Peyer's patch (tissue), 4 donors: ENCODE measurements at regions not wholly inside any gene's neighbourhood (a gene's known extent, or its start where the extent isn't known, plus 50 kb on each side); places are given as distances from the start of the nearest gene placed in this dataset.

ENCODE experiments used
- CTCF ChIP-seq, 6 experiments: fragments of 450-650 bp in 4 of 6; fragments of 200-600 bp in 2 of 6; sonication (generic) in 1 of 6; IDR thresholded peaks; one replicate each; pipeline ENCODE4 v1.5.1; 2017 to 2019; ENCODE audit warnings: antibody characterized with exemption in 6 of 6, mild to moderate bottlenecking in 3 of 6, moderate library complexity in 1 of 6
- POLR2A ChIP-seq, 2 donors: fragments of 450-650 bp; IDR thresholded peaks; one replicate each; pipeline ENCODE4 v1.5.1; 2017; ENCODE audit warnings: antibody characterized with exemption in 2 of 2, mild to moderate bottlenecking in 2 of 2, moderate library complexity in 2 of 2

DNA sequence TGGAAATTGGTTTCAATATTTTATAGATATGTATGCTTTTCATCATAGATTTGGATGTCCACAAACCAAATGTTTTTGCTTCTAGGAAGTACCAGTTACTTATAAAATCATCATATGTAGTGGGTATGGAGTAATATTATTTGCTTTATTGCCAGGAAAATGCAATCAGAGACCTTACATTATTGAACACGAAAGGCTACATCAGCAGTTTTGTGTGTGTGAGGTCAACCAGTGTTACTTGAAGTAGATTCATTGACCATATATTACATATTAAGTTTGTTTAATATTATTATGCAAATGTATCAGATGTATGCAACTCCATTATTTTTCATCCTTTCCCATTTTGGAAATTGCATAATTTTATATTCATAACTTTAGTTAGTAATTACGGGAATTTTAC, 219.1 kb upstream of the MMADHC start:
- no peak for TF ChIP-seq CTCF (IDR thresholded peaks at IDR 0.05)
- no peak for TF ChIP-seq POLR2A (IDR thresholded peaks at IDR 0.05)
